Stimulated activated CD4-positive, alpha-beta T cell treated with anti-CD3 and anti-CD28 coated beads, Interleukin-2, amount 100 ng/mL, for 48 hours (primary cell): ENCODE measurements at regions not wholly inside any gene's neighbourhood (a gene's known extent, or its start where the extent isn't known, plus 50 kb on each side); places are given as distances from the start of the nearest gene placed in this dataset.

Source experiments
- DNase-seq, 2 donors: peaks; one replicate each; pipeline ENCODE4 v3.0.0-alpha.2; 2020

GRCh38 chrX:147847999-147848398 is 63.7 kb upstream of the FMR1 start:
- DNase-seq: no peak

- no peak for DNase-seq
Measured at GRCh38 chrX:147848543-147849443, 62.9 kb upstream of the FMR1 start.

GRCh38 chrX:147850875-147851274 is 60.8 kb upstream of the FMR1 start:
- no peak for DNase-seq

GRCh38 chrX:147853701-147854100 is 58.0 kb upstream of the FMR1 start:
- no peak for DNase-seq

GRCh38 chrX:147859666-147860065 is 52.1 kb upstream of the FMR1 start:
- DNase-seq: no peak
